ENCODE measurements at regions not wholly inside any gene's neighbourhood (a gene's known extent, or its start where the extent isn't known, plus 50 kb on each side); places are given as distances from the start of the nearest gene placed in this dataset.

DNA sequence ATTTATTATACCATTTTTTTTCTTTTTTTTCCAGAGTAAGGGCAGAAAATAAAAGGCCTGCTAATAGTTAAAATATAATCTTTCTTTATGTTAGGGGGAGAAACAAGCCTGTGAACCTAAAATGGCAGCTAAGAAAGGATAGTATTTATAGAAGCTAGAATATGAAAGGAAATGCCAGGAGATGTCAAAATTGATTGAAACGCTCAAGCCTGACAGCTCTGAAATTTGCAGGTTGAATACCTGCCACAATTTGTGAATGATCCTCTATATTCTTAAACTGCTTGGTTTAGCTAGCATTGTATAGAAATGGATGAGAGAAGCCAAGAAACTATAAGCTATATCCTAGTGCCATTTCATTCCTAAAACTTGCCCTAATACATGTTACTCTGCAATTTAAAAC, 757.3 kb upstream of the PABPC4L start:
- H3K27me3 ChIP-seq: no peaks in the 10 kb centered on the region
- TF ChIP-seq EP300 (IDR thresholded peaks at IDR 0.05): no peak
- no peak for TF ChIP-seq POLR2AphosphoS5 (IDR thresholded peaks at IDR 0.05)
- TF ChIP-seq POLR2A (IDR thresholded peaks at IDR 0.05): no peak
- TF ChIP-seq CTCF (IDR thresholded peaks at IDR 0.05): no peak
- ATAC-seq (ENCODE audit: low FRiP score in 2 of 2): no peak
- no peaks in the 10 kb centered on the region for H3K36me3 ChIP-seq
- H3K4me3 ChIP-seq: no peak overlapping the region
- H3K9me3 ChIP-seq: no peaks in the 10 kb centered on the region
- no peaks in the 10 kb centered on the region for H3K4me1 ChIP-seq
- no peak for DNase-seq
- no peak overlapping the region for H3K27ac ChIP-seq
- 59 to 77% methylated on average over 1 of the region's 1 CpG for WGBS, 2 donors

GRCh38 chr4:134955059-134955458, 753.5 kb upstream of the PABPC4L start:
- DNase-seq (no peak), ATAC-seq (ENCODE audit: low FRiP score in 2 of 2) (no peak)
- WGBS, 2 donors: 66 to 90% methylated on average over 1 of the region's 1 CpG
- Histone ChIP-seq H3K4me3 (no peak overlapping the region), H3K27ac (no peak overlapping the region), H3K4me1 (no peaks in the 10 kb centered on the region), H3K9me3 (no peaks in the 10 kb centered on the region), H3K36me3 (no peaks in the 10 kb centered on the region), H3K27me3 (no peaks in the 10 kb centered on the region)
- TF ChIP-seq EP300 (IDR thresholded peaks at IDR 0.05) (no peak), CTCF (IDR thresholded peaks at IDR 0.05) (no peak), POLR2A (IDR thresholded peaks at IDR 0.05) (no peak), POLR2AphosphoS5 (IDR thresholded peaks at IDR 0.05) (no peak)

- H3K27me3 ChIP-seq: no peaks in the 10 kb centered on the region
- H3K36me3 ChIP-seq: no peaks in the 10 kb centered on the region
- no peaks in the 10 kb centered on the region for H3K4me1 ChIP-seq
- no peak overlapping the region for H3K4me3 ChIP-seq
- ATAC-seq (ENCODE audit: low FRiP score in 2 of 2) (no peak), DNase-seq (peak in 1 of 2 donors; percentile 78)
- WGBS, 2 donors: 97 to 99% methylated on average over 19 to 21 of the region's 21 CpGs
- TF ChIP-seq POLR2AphosphoS5 (IDR thresholded peaks at IDR 0.05) (no peak), EP300 (IDR thresholded peaks at IDR 0.05) (no peak), POLR2A (IDR thresholded peaks at IDR 0.05) (no peak), CTCF (IDR thresholded peaks at IDR 0.05) (no peak)
- no peak overlapping the region for H3K27ac ChIP-seq
- no peaks in the 10 kb centered on the region for H3K9me3 ChIP-seq
Measured at GRCh38 chr4:134952775-134953174, 751.2 kb upstream of the PABPC4L start.

DNA sequence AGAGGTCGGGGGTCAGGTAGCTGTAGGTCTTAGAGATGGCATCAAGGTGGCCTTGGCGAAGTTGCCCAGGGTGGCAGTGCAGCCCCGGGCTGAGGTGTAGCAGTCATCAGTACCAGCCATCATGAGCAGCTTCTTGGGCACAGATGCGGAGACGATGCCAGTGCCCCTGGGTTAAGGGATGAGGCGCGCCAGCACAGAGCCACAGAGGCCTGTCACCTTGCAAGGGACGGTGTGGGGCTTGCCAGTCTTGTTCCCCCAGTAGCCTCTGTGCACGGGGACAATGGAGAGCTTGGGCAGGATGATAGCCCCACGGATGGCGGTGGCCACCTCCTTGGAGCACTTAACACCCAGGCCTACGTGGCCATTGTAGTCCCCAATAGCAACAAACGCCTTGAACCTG, 750.7 kb upstream of the PABPC4L start:
- Histone ChIP-seq H3K9me3 (no peaks in the 10 kb centered on the region), H3K4me3 (no peak overlapping the region), H3K27me3 (no peaks in the 10 kb centered on the region), H3K4me1 (no peaks in the 10 kb centered on the region), H3K27ac (no peak overlapping the region), H3K36me3 (no peaks in the 10 kb centered on the region)
- no peak for ATAC-seq (ENCODE audit: low FRiP score in 2 of 2)
- peak in 1 of 2 donors; percentile 52 for DNase-seq
- no peak for TF ChIP-seq CTCF (IDR thresholded peaks at IDR 0.05)
- TF ChIP-seq POLR2A (IDR thresholded peaks at IDR 0.05): no peak
- no peak for TF ChIP-seq EP300 (IDR thresholded peaks at IDR 0.05)
- TF ChIP-seq POLR2AphosphoS5 (IDR thresholded peaks at IDR 0.05): no peak
- WGBS, 2 donors: 89 to 92% methylated on average over 2 to 7 of the region's 13 CpGs

GRCh38 chr4:134948110-134948642, 746.6 kb upstream of the PABPC4L start:
- Histone ChIP-seq H3K36me3 (no peaks in the 10 kb centered on the region), H3K27ac (no peak overlapping the region), H3K4me1 (no peaks in the 10 kb centered on the region), H3K27me3 (no peaks in the 10 kb centered on the region), H3K4me3 (no peak overlapping the region), H3K9me3 (no peaks in the 10 kb centered on the region)
- ATAC-seq (ENCODE audit: low FRiP score in 2 of 2) (peak in 1 of 2 donors; percentile 57), DNase-seq (peak in 1 of 2 donors; percentile 69)
- 88 to 93% methylated on average over 12 to 18 of the region's 22 CpGs for WGBS, 2 donors
- TF ChIP-seq CTCF (IDR thresholded peaks at IDR 0.05) (no peak), POLR2A (IDR thresholded peaks at IDR 0.05) (no peak), EP300 (IDR thresholded peaks at IDR 0.05) (no peak), POLR2AphosphoS5 (IDR thresholded peaks at IDR 0.05) (no peak)

Data from upper lobe of left lung (tissue), 6 donors.